GM19328 (cell line): ENCODE measurements at regions not wholly inside any gene's neighbourhood (a gene's known extent, or its start where the extent isn't known, plus 50 kb on each side); places are given as distances from the start of the nearest gene placed in this dataset.
"Not testable (repeated sequence)": the region's sequence is repeated elsewhere in the genome, so short reads cannot be mapped to it uniquely, and the experiment has no call there.

ENCODE experiments used
- ATAC-seq: cut with Tn5 transposase; IDR thresholded peaks from one replicate; pipeline ENCODE4 v1.9.1; 2021; ENCODE audit warnings: mild to moderate bottlenecking, moderate library complexity; ENCODE audit not compliant: unreplicated experiment

- no peak for ATAC-seq
These were observed 258.4 kb upstream of the CACNA2D1 start for GRCh38 chr7:82701949-82702348.

DNA sequence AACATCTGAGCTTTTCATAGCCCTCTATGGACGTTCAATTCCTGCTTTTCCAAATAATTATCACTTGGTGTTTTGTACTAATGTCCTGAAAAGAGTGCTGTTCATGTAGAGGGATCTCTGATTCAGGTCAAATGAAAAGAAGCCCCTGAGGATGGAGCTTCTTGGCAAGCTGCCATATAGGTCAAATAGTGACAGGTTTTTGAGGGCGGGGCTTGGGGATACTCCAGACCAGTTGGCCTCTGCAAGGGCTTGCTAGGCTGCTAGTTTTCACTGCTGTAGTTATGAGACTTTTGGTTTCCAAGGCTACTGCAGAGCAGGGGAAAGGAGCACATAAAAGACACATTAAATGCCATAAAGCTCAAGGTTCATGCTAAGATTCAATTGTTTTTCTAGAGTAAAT, 257.2 kb upstream of the CACNA2D1 start:
- no peak for ATAC-seq

- ATAC-seq: no peak
These were observed 256.2 kb upstream of the CACNA2D1 start for GRCh38 chr7:82699773-82700186.

GRCh38 chr7:82697897-82698296, 254.3 kb upstream of the CACNA2D1 start:
- ATAC-seq: no peak

GRCh38 chr7:82696631-82697030, 253.1 kb upstream of the CACNA2D1 start:
- ATAC-seq: no peak

DNA sequence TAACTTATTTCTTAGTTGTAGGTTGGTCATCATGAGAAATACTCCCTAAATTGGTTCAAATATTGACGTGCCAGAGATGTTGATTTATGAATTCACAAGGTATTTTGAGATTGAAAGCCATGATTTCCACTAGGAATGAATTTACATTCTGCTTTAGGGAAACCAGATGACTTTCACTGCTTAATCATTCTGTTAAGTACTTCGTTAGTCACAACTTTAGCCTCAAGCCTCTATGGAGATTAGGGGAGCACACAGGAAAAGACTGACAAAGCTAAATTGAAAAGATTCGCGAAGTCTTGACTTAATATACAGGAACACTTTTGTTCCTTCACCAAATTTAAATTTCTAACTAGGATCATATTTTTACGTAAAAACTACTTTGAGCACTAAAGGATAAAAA, 250.4 kb upstream of the CACNA2D1 start:
- ATAC-seq: no peak

- ATAC-seq: no peak
These were observed 247.4 kb upstream of the CACNA2D1 start for GRCh38 chr7:82690929-82691328.

GRCh38 chr7:82685214-82685613, 241.6 kb upstream of the CACNA2D1 start:
- ATAC-seq: no peak

- ATAC-seq: no peak
These were observed 235.1 kb upstream of the CACNA2D1 start for GRCh38 chr7:82678716-82679115.

GRCh38 chr7:82678259-82678658, 234.7 kb upstream of the CACNA2D1 start:
- no peak for ATAC-seq

DNA sequence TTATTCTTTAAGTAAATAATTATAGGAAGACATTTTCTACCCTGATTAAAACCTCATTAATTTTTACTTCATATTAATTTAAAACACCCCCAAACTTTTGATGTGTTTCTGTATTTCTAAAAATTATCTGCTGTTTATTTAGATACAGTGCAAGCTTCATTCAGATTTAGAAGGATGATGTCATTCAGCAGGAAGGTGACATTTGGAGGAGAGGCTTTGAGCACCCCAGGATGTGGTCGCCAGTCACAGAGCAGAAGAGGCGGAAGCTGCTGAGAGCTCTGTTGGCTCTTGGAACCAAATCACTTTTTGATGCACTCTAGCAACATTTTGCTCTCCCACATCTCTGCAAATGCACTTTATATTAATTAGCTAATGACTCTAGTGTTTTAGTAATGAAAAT, 233.9 kb upstream of the CACNA2D1 start:
- ATAC-seq: no peak

DNA sequence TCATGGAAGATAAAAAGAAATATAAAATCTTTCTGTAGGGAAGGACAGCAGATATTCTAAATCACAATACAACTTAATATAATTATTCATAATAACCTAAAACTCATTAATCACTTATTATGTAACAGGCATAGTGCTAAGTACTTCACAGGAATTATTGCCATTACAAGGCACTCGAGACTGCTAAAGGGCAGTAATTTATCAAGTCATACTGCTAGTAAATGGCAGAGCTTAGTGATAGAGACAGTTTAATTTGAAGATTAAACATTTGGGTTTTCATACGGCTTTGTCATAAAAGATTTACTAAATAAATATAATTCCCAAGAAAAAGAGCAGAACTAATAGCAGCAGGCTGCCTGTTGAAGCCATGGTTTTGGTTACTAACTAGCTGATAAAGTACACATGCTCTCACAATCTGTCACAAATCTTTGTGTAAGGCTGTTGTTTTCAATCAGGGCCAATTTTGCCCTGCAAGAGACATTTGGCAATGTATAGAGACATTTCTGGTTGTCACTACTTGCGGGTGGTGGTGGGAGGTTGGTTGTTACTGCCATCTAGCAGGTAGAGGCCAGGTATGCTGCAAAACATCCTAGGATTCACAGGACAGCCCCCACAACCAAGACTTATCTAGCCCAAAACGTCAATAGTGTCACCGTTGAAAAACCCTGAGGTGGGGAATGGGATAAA, 233.3 kb upstream of the CACNA2D1 start:
- ATAC-seq: no peak

DNA sequence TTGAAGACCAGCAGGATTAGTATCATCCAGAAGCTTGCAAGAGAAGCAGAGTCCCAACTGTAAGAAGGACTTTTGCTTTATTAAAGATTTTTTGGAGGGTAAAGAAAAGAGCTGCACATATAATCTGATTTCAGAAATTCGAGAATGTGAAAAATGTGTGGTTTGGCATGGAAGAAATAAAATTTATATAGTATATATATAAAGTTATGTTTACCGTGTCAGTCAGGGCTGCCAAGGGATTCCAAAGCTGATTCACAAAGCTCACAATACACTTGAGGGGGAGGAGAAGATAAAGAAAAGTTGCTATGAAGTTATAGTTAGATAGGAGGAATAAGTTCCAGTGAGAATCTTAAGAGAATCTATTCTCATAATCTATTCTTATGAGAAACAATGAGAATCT, 231.8 kb upstream of the CACNA2D1 start:
- ATAC-seq: no peak

- no peak for ATAC-seq
These were observed 230.7 kb upstream of the CACNA2D1 start for GRCh38 chr7:82674268-82674667.

DNA sequence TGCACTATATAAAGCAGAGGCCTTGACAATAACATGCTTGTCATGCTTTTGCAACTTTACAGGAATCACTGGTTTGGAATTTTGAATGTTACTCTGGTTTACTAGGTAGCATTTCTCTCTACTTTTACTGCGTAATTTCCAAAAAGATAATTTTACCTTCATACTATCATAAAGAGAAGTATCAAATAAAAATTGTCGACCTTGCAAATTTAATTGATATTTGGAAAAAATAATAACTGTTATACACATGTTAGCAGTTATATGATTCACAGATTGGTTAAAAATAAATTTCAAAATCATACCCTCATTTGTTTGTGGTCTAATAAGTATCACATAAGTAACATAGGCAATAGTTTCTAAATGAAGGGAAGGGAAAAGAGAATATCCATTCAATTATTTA, 228.5 kb upstream of the CACNA2D1 start:
- no peak for ATAC-seq

- ATAC-seq: no peak
These were observed 225.6 kb upstream of the CACNA2D1 start for GRCh38 chr7:82669141-82669540.

GRCh38 chr7:82668676-82669075, 225.1 kb upstream of the CACNA2D1 start:
- ATAC-seq: no peak

- ATAC-seq: no peak
These were observed 222.5 kb upstream of the CACNA2D1 start for GRCh38 chr7:82665966-82666507.

DNA sequence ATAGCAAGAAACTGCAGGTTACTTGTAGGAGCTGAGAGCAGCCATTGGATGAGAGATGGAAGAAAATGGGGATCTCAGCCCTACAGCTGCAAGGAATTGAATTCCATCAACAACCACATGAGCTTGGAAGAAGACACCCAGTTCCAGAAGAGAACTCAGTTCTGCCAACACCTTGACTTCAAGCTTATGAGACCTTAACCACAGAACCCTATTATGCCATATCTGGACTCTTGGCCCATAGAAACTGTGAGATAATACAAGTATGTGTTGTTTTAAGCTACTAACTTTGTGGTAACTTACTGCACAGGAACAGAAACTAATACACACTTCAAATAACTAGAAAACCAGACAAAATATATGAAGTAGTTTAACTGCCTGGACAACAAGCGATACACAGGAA, 212.4 kb upstream of the CACNA2D1 start:
- ATAC-seq: no peak

- not testable (repeated sequence) for ATAC-seq
These were observed 206.5 kb upstream of the CACNA2D1 start for GRCh38 chr7:82650095-82650494.

DNA sequence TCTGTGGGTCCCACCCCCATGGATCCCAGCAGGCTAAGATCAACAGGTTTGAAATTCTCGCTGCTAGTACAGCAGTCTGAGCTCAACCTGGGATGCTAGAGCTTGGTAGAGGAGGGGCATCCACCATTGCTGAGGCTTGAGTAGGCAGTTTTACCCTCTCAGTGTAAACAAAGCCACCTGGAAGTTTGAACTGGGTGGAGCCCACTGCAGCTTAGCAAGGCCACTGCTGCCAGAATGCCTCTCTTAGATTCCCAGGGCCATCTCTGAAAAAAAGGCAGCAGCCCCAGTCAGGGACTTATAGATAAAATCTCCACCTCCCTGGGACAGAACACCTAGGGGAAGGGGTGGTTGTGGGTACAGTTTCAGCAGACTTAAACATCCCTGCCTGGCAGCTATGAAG, 190.0 kb upstream of the CACNA2D1 start:
- no peak for ATAC-seq

- ATAC-seq: no peak
These were observed 188.4 kb upstream of the CACNA2D1 start for GRCh38 chr7:82631998-82632397.

DNA sequence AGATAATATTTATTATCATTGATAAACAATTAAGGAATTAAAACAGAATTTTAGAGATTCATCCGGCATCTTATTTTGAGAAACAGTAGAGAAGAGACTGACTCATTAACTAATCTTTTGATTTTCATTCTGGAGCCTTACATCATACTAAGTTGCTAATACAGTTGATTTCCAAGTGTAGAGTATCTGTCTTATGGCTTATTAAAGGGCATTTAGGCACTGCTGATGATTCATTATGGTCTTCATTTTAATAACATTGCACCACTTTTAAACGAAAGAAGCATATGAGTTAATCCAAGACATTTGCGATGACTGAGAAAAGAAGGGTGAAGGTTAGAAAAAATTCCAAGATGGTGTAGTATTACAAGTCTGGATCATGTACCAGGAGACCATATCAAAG, 186.0 kb upstream of the CACNA2D1 start:
- no peak for ATAC-seq
